Heart left ventricle (tissue), 13 donors: ENCODE measurements at regions not wholly inside any gene's neighbourhood (a gene's known extent, or its start where the extent isn't known, plus 50 kb on each side); places are given as distances from the start of the nearest gene placed in this dataset.

Experiments
- CTCF ChIP-seq, 12 donors: fragments of 200-600 bp; sonication (generic) in 4 of 12; IDR thresholded peaks; one replicate each; pipeline versions ENCODE4 v1.5.0 to v1.8.0; 2018 to 2022; ENCODE audit warnings: antibody characterized with exemption in 12 of 12, mild to moderate bottlenecking in 5 of 12
- POLR2A ChIP-seq, 2 donors: fragments of 450-650 bp; IDR thresholded peaks; one replicate each; pipeline ENCODE4 v1.6.1; 2017; ENCODE audit warnings: antibody characterized with exemption in 2 of 2, mild to moderate bottlenecking in 2 of 2, moderate library complexity in 2 of 2
- donor health status: ischemic (EF 13 %, LVEDD 7.1; RV severe dilation, severe dysfunction).
- donor health status: DM: no; HTN: yes; CAD: no.
- donor health status: DM: no; HTN: no; CAD: no.
- donor health status: ischemic (EF 25% LVEDD 6.9; RV normal size, moderate dysfunction).
- donor health status: ischemic (EF 25% LVEDD 5.7; RV mildly dilated, moderate dysfunction).
- donor health status: ischemic (EF 35%, LVEDD 5.7; RV mildly dilated, moderate dysfunction).
- donor health status: nonischemic (EF 11% LVEDD 7.7; RV severe dilation, severe dysfunction).
- donor health status: DM: yes; HTN: yes; CAD: no.
- donor health status: PGD.
- donor health status: ischemic (EF 29% LVEDD 5.4; RV normal size, mild dysfunction).
- donor health status: nonischemic (EF 23%, LVEDD 6.1; RV moderate dilation, normal function).

DNA sequence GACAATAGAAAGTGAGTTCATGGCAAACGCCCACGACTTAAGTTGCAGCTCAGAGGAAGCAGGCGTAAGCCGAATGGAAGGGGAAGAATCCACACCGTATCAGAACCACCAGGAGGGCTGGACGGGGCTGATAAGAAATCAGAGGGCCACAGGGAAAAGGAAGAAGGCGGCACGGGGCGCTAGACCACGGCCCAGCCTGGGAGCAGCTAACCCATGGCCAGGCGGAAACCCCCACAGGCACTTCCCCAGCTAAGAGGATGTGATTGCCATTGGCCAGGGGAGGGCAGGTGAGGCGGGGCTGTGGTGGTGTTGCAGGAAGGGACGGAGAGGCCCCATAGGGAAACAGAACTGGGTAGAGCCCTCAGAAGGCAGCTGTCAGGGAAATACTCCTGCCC, 174.0 kb upstream of the AFDN start:
- no peak for TF ChIP-seq CTCF (IDR thresholded peaks at IDR 0.05)
- no peak for TF ChIP-seq POLR2A (IDR thresholded peaks at IDR 0.05)
